ENCODE measurements at regions not wholly inside any gene's neighbourhood (a gene's known extent, or its start where the extent isn't known, plus 50 kb on each side); places are given as distances from the start of the nearest gene placed in this dataset.

- DNase-seq (ENCODE audit: low read depth in 3 of 3), result no peak
Observed at GRCh38 chr14:87109271-87109670, 883.7 kb downstream of the GALC start.

- no peak for DNase-seq (ENCODE audit: low read depth in 3 of 3)
Observed at GRCh38 chr14:87108726-87109125, 884.3 kb downstream of the GALC start.

GRCh38 chr14:87102811-87103378 is 890.1 kb downstream of the GALC start:
- no peak for DNase-seq (ENCODE audit: low read depth in 3 of 3)

GRCh38 chr14:87097015-87097414 is 896.0 kb downstream of the GALC start:
- DNase-seq (ENCODE audit: low read depth in 3 of 3), result no peak

GRCh38 chr14:87094913-87095312 is 898.1 kb downstream of the GALC start:
- DNase-seq (ENCODE audit: low read depth in 3 of 3), result no peak

- no peak for DNase-seq (ENCODE audit: low read depth in 3 of 3)
Observed at GRCh38 chr14:87088588-87088987, 904.4 kb downstream of the GALC start.

GRCh38 chr14:87087881-87088280 is 905.1 kb downstream of the GALC start:
- no peak for DNase-seq (ENCODE audit: low read depth in 3 of 3)

GRCh38 chr14:87084908-87085307 is 908.1 kb downstream of the GALC start:
- no peak for DNase-seq (ENCODE audit: low read depth in 3 of 3)

- DNase-seq (ENCODE audit: low read depth in 3 of 3), result no peak
Observed at GRCh38 chr14:87082917-87083316, 910.1 kb downstream of the GALC start.

GRCh38 chr14:87081004-87081403 is 912.0 kb downstream of the GALC start:
- no peak for DNase-seq (ENCODE audit: low read depth in 3 of 3)

- DNase-seq (ENCODE audit: low read depth in 3 of 3), result no peak
Observed at GRCh38 chr14:87080146-87080545, 912.8 kb downstream of the GALC start.

GRCh38 chr14:87079416-87079815 is 913.6 kb downstream of the GALC start:
- DNase-seq (ENCODE audit: low read depth in 3 of 3), result no peak

GRCh38 chr14:87076922-87077321 is 916.1 kb downstream of the GALC start:
- DNase-seq (ENCODE audit: low read depth in 3 of 3), result no peak

- no peak for DNase-seq (ENCODE audit: low read depth in 3 of 3)
Observed at GRCh38 chr14:87076146-87076545, 916.8 kb downstream of the GALC start.

- no peak for DNase-seq (ENCODE audit: low read depth in 3 of 3)
Observed at GRCh38 chr14:87073880-87074570, 919.0 kb downstream of the GALC start.

- no peak for DNase-seq (ENCODE audit: low read depth in 3 of 3)
Observed at GRCh38 chr14:87067591-87067990, 925.4 kb downstream of the GALC start.

GRCh38 chr14:87067061-87067460 is 925.9 kb downstream of the GALC start:
- no peak for DNase-seq (ENCODE audit: low read depth in 3 of 3)

GRCh38 chr14:87066221-87066817 is 926.7 kb downstream of the GALC start:
- DNase-seq (ENCODE audit: low read depth in 3 of 3), result no peak

- no peak for DNase-seq (ENCODE audit: low read depth in 3 of 3)
Observed at GRCh38 chr14:87065366-87065765, 927.6 kb downstream of the GALC start.

GRCh38 chr14:87063181-87063580 is 929.8 kb downstream of the GALC start:
- no peak for DNase-seq (ENCODE audit: low read depth in 3 of 3)

GRCh38 chr14:87060405-87060804 is 932.6 kb downstream of the GALC start:
- DNase-seq (ENCODE audit: low read depth in 3 of 3), result no peak

GRCh38 chr14:87059060-87059839 is 933.7 kb downstream of the GALC start:
- DNase-seq (ENCODE audit: low read depth in 3 of 3), result no peak

- no peak for DNase-seq (ENCODE audit: low read depth in 3 of 3)
Observed at GRCh38 chr14:87055007-87055406, 938.0 kb downstream of the GALC start.

All from stimulated activated CD4-positive, alpha-beta T cell treated with anti-CD3 and anti-CD28 coated beads, TNF-alpha, amount 100 ng/mL, for 48 hours (primary cell).